ENCODE measurements at regions not wholly inside any gene's neighbourhood (a gene's known extent, or its start where the extent isn't known, plus 50 kb on each side); places are given as distances from the start of the nearest gene placed in this dataset.

DNA sequence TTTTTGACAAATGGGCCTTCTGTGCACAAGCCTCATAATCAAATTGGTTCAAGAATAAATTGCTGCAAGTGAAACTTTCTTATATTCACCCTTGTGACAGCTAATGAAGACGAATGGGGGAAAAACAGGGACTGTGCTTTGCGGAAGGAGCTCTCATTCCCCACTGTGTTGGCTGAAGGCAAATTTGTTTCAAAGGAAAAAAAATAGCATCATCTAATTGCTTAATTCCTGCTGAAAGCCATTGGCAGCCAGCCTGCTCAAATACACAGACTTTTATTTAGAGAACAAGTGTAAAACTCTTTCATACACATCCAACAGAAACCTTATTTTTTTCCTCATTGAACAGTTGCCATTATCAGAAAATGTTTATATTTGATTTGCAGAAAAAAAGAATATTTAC is 172.3 kb downstream of the ARL6IP6 start:
- FAIRE-seq: no peak
- no peak for DNase-seq (ENCODE audit: low spot score in 2 of 2)

GRCh38 chr2:152883951-152884487 is 165.6 kb downstream of the ARL6IP6 start:
- FAIRE-seq: no peak

DNA sequence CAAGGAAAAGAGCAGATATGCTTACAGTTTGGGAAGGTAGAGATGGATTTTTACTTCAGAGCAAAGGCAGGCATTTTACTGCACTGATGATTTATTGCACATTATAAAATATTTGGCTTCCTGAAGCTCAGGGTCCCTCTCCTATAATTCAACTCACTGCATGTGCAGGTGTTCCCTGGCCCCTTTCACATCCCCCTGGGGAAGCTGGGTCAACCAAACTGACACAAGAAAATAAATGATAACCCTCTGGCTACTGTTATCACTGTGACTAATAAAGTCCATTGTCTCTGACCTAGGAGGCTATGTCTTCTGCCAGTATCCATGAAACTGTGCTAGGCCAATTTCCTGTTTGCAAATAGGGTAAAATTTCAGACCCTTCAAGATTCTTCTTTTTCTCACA is 163.1 kb downstream of the ARL6IP6 start:
- DNase-seq (ENCODE audit: low spot score in 2 of 2): no peak
- FAIRE-seq: no peak

More at GRCh38 chr2:152883951-152884487, 165.6 kb downstream of the ARL6IP6 start:
- DNase-seq (ENCODE audit: low spot score in 2 of 2): no peak

DNA sequence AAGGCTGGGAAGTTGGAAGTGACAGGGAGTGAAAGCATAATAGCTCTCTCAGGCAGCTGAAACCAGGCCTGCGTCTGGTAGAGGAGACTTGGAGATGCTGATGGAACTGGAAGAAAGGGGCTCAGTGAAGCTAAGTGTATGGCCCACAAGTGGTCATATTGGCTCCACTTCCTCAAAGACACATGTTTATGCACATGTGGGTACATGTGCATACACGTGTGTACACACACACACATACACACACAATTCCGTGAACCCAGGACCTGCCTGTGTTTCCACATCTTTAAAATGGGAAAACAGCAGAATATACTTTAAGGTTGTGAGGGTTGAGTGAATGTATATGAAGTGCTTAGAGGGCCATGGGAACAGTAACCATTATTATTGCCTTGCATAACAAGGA is 160.9 kb downstream of the ARL6IP6 start:
- DNase-seq (ENCODE audit: low spot score in 2 of 2) (no peak), FAIRE-seq (no peak)

- no peak for DNase-seq (ENCODE audit: low spot score in 2 of 2)
- FAIRE-seq: no peak
Measured at GRCh38 chr2:152875701-152876695, 157.6 kb downstream of the ARL6IP6 start.

GRCh38 chr2:152874955-152875354 is 156.5 kb downstream of the ARL6IP6 start:
- FAIRE-seq: no peak
- DNase-seq (ENCODE audit: low spot score in 2 of 2): no peak

DNA sequence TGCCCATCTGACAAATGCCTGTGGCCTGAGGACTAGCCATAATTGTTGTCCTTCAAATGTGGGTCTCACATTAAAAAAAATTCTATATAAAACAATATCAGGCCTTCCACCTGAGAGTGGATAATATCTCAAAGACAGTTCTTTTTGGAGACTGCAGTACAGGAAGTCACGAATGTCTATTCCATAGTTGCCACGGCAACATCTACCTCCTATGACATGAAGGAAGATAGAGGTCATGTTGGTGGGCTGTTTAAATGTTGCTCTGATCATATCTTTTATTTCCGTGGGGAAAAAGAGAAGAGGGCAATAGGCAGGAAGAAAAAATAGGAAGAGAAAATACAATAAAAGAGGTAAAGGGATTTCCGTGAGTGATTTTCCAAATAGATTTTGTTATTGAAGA is 151.8 kb downstream of the ARL6IP6 start:
- no peak for FAIRE-seq
- no peak for DNase-seq (ENCODE audit: low spot score in 2 of 2)

GRCh38 chr2:152867397-152867796 is 149.0 kb downstream of the ARL6IP6 start:
- no peak for DNase-seq (ENCODE audit: low spot score in 2 of 2)
- no peak for FAIRE-seq

GRCh38 chr2:152864601-152865149 is 146.3 kb downstream of the ARL6IP6 start:
- FAIRE-seq (no peak), DNase-seq (ENCODE audit: low spot score in 2 of 2) (no peak)

DNA sequence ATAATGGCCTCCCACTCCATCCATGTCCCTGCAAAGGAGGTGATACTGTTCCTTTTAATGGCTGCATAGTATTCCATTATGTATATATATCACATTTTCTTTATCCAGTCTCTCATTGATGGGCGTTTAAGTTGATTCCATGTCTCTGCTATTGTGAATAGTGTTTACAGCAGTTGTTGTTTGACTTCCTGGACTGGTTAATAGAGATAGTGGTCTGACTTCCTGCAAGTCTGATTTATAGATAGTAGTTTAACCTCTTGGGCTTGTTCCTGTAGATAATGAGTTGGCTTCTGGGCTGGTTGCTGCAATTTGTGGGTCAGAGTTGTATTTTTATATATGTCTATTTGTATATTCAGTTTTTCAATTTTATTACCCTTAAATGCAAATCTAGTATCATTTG is 145.4 kb downstream of the ARL6IP6 start:
- DNase-seq (ENCODE audit: low spot score in 2 of 2) (no peak), FAIRE-seq (no peak)

- no peak for DNase-seq (ENCODE audit: low spot score in 2 of 2)
Measured at GRCh38 chr2:152861349-152861942, 143.0 kb downstream of the ARL6IP6 start.

DNA sequence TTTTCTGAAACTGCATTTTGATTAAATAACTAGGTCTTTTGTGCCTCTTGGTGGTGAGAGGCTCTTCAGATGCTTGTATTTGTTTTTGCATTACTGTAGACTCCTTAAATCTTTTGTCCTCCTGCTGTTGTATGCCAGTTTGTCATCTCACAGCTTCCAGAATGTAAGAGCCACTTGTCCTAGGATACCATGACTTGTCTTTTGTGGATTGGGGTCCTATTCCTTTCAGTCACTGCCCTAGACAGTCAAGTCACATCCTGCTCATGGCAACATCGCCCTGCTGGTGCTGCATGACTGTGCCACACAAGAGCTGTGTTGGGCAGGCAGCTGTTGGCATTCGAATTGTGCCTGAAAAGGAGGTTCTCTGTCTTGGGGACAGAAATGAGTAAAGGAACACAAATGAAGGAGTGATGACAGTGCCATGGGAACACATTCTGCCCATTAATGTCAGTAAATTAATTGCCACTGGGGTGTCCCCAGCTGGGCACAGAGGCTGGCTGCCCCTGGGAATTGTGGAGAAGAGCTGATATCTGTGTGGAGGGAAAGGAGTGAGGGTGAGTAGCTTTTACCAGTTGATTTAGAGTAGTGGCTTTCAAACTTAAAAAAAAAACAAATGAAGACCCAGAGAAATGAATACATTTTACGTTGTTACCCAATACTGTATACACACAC is 140.3 kb downstream of the ARL6IP6 start:
- no peak for DNase-seq (ENCODE audit: low spot score in 2 of 2)

More at GRCh38 chr2:152861349-152861942, 143.0 kb downstream of the ARL6IP6 start:
- FAIRE-seq: no peak

GRCh38 chr2:152846697-152847470 is 128.5 kb downstream of the ARL6IP6 start:
- DNase-seq (ENCODE audit: low spot score in 2 of 2) (no peak), FAIRE-seq (no peak)

More for the DNA sequence above, 140.3 kb downstream of the ARL6IP6 start:
- FAIRE-seq: no peak

DNA sequence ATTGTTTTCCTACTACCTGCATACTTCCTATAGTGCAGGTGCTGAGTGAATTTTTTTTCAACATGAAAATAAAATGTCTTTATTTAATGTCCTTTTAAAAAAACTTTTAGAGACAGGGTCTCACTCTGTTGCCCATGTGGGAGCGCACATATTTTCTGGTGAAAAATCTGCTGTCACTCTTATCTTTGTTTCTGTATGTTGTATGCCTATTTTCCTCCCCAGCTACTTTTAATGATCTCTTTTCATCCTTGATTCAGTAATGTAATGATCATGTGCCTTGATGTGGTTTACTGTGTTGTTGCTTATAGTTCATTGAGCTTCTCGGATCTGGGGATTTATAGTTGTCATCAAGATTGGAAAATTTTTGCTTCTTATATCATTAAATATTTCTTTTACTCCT is 117.3 kb downstream of the ARL6IP6 start:
- no peak for DNase-seq (ENCODE audit: low spot score in 2 of 2)
- FAIRE-seq: no peak

GRCh38 chr2:152827944-152828343 is 109.5 kb downstream of the ARL6IP6 start:
- no peak for FAIRE-seq
- DNase-seq (ENCODE audit: low spot score in 2 of 2): no peak

DNA sequence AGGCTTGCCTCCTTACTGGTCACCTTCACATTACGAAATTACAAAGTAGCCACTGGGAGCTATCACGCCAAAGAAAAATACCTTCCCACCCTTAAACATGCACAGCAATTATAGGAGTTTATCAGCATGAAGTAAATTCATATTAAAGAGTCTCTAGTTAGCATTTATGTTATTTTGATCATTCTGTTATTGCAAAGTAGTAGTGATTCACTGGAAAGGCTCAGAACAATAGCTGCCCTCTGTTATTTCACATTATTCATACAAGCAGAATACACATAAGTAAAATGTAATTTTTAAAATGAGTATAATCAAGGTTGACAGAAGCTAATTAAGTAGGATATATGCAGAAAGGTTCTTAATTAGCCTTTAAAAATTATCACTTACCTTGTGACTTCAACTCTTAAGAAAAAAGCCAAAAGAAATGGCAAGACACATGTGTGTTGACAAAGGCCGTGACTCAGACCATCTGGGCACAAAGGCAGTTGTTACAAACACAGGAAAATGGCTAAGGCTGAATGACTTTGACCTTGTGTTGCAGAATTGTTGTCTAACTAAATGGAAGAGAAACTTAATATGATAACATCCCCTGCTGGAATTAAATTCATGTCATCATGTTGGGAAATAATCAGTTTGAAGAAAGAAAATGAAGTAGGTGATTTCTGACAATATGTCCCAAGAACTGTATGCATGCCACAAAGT is 108.3 kb downstream of the ARL6IP6 start:
- DNase-seq (ENCODE audit: low spot score in 2 of 2) (no peak), FAIRE-seq (no peak)

- FAIRE-seq (no peak), DNase-seq (ENCODE audit: low spot score in 2 of 2) (no peak)
Measured at GRCh38 chr2:152825834-152826233, 107.4 kb downstream of the ARL6IP6 start.

DNA sequence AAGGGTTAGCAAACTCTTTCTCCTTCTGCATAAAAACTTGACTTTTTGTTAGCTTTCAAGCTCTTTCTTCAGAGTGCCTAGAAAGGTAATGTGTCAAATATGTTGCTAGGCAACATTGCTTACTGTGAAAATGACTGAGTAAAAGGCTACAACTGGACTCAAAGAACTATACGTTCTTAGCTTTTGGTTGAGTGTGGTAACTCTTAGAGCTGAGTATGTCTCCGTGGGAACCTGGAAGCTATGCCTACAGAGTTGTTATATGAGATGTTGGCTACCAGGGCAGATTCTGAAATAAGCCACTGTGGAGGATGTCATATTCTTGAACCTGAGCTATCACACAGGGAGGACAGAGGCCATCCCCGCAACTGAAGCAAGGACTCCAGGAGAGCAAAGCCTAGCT is 105.5 kb downstream of the ARL6IP6 start:
- DNase-seq (ENCODE audit: low spot score in 2 of 2): no peak
- FAIRE-seq: no peak

DNA sequence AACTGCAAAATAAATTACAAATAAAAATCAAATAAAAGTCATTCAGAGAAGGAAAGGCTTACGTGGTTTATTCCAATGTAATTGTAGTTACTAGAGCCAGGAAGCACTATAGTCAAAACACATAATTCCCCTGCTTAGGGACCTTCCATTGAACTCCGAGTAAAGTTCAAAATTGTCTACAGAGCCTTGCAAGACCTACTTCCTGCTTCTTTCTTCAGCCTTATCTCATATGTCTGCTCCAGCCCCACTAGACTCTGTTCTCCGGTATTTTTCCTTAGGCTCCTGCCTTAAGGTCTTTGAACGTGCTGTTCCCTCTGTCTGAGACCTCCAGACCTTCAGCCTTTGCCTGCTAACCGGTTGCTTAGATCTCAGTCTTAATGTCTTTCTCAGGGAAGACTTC is 104.3 kb downstream of the ARL6IP6 start:
- FAIRE-seq (no peak), DNase-seq (ENCODE audit: low spot score in 2 of 2) (no peak)
